ENCODE measurements at regions not wholly inside any gene's neighbourhood (a gene's known extent, or its start where the extent isn't known, plus 50 kb on each side); places are given as distances from the start of the nearest gene placed in this dataset.

DNA sequence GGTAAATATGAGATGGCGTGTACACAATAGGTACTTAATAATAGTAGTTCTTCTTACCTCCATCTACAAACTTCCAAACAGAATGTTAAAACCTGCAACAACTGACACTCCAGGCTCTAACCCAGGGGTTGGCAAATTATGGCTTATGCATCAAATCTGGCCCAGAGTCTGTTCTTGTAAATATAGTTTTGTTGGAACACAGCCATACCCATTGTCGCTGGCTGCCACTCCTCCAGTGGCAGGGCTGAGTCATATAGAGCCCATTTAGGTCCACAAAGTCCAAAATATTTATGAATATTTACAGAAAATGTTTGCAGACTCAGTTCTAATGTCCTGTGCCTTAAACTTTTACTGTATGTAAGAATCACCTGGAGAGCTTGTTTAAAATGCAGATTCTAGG is 69.9 kb upstream of the BTBD3 start:
- Histone ChIP-seq H3K27ac (no peak overlapping the region), H3K4me1 (no peaks in the 10 kb centered on the region), H3K4me3 (no peak overlapping the region), H3K9me3 (no peaks in the 10 kb centered on the region), H3K27me3 (no peaks in the 10 kb centered on the region), H3K36me3 (no peaks in the 10 kb centered on the region)
- DNase-seq (ENCODE audit: low spot score), result no peak
- TF ChIP-seq, protein P1, sequence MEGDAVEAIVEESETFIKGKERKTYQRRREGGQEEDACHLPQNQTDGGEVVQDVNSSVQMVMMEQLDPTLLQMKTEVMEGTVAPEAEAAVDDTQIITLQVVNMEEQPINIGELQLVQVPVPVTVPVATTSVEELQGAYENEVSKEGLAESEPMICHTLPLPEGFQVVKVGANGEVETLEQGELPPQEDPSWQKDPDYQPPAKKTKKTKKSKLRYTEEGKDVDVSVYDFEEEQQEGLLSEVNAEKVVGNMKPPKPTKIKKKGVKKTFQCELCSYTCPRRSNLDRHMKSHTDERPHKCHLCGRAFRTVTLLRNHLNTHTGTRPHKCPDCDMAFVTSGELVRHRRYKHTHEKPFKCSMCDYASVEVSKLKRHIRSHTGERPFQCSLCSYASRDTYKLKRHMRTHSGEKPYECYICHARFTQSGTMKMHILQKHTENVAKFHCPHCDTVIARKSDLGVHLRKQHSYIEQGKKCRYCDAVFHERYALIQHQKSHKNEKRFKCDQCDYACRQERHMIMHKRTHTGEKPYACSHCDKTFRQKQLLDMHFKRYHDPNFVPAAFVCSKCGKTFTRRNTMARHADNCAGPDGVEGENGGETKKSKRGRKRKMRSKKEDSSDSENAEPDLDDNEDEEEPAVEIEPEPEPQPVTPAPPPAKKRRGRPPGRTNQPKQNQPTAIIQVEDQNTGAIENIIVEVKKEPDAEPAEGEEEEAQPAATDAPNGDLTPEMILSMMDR (IDR thresholded peaks at IDR 0.05), result no peak

DNA sequence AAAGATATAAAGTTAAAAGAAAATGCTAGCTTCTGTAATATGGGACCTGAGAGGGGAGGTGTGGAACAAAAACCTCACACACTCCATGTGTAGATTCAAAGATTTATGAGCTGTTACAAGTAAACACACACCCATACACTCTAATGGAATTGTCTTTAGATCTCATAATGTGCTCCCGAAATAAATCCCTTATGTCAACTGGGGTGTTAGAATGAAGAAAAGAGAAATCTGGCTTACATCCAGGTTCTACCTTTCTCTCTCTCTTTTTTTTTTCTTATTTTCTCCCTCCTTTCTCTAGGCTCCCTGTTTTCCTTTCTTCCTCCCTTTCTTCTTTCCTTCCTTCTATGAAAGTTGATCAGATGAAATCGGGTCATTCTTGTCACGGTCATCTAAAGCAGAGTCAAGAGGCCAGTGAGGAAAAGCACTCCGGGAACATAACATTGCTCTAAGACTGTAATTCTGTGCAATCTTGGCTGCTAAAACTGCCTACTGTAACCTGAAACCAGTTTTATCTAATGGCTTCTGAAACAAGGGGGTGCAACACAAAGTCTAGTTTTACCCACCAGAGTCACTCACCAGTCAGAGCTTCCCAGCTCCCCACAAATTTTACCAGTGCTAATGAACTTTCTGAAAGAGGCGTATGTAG is 68.3 kb upstream of the BTBD3 start:
- DNase-seq (ENCODE audit: low spot score), result no peak
- TF ChIP-seq, protein P1 (IDR thresholded peaks at IDR 0.05), result no peak
- no peaks in the 10 kb centered on the region for H3K4me1 ChIP-seq
- no peak overlapping the region for H3K27ac ChIP-seq
- H3K4me3 ChIP-seq, result no peak overlapping the region
- no peaks in the 10 kb centered on the region for H3K9me3 ChIP-seq
- no peaks in the 10 kb centered on the region for H3K36me3 ChIP-seq
- H3K27me3 ChIP-seq, result no peaks in the 10 kb centered on the region

DNA sequence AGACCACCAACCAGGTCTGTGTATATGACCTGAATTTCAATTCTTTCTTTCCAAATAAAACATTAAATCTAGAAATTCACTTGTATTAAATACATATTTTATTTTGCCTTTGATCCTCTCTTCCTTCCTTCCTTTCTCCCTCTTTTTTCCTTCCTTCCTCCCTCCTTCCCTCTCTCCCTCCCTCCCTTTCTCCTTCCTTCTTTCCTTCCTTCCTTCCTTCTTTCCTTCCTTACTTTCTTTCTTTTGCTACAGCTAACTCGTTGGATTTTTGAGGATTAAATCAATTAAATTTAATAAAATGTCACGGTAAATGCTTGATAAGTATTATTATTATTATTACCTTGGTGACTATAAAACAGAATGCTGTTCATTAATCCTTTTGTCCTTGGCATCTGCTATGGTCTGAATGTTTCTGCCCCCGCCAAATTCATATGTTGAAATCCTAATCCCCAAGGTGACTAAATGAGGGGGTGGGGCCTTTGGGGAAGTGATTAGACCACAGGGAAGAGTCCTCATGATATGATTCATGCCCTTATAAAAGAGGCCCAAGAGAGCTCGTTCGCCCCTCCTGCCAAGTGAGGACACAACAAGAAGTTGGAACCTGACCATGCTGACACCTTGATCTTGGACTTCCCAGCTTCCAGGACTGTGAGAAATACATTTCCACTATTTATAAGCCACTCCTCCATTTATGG is 67.6 kb upstream of the BTBD3 start:
- Histone ChIP-seq H3K36me3 (no peaks in the 10 kb centered on the region), H3K27ac (no peak overlapping the region), H3K9me3 (no peaks in the 10 kb centered on the region), H3K27me3 (no peaks in the 10 kb centered on the region), H3K4me3 (no peak overlapping the region), H3K4me1 (no peaks in the 10 kb centered on the region)
- TF ChIP-seq, protein P1 (IDR thresholded peaks at IDR 0.05), result no peak
- peak; percentile 58 for DNase-seq (ENCODE audit: low spot score)

DNA sequence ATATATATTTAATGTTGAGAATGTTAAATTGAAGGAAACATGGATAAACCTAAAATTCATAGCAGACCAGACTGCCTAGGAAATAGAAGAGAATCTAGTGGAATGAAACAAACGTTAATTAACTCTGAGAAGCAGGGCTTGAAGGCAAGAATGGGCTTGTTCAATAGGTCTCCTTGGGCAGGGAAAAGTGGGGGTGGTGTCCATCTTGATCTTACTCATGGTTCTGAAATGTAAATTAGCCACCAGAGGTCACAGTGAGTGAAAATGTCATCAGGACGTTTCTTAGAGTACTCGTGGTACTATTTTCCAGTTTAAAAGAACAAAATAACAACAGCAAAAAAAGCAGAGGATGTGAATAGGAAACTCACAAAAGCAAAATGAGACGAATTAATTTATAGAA is 66.8 kb upstream of the BTBD3 start:
- Histone ChIP-seq H3K9me3 (no peaks in the 10 kb centered on the region), H3K4me3 (no peak overlapping the region), H3K36me3 (no peaks in the 10 kb centered on the region), H3K4me1 (no peaks in the 10 kb centered on the region), H3K27me3 (no peaks in the 10 kb centered on the region), H3K27ac (no peak overlapping the region)
- TF ChIP-seq, protein P1 (IDR thresholded peaks at IDR 0.05), result no peak
- no peak for DNase-seq (ENCODE audit: low spot score)

DNA sequence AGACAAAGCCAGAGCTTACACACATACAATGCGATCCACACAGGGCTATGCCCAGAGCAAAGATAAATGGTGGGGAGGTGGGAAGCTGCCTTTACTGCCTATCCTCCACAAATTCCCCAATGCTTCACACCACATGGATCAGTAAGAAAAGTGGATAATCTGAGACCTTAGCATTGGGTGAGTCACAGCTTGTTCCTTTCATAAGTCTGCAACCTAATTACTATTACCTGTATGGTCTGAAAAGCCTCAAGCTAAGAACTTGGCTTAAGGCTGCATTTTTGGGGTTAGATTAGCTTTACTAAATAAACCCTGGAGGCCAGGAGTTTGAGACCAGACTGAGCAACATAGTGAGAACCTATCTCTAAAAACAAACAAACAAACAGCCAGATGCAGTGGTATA is 66.0 kb upstream of the BTBD3 start:
- DNase-seq (ENCODE audit: low spot score), result no peak
- Histone ChIP-seq H3K4me3 (no peak overlapping the region), H3K4me1 (no peaks in the 10 kb centered on the region), H3K27ac (no peak overlapping the region), H3K9me3 (no peaks in the 10 kb centered on the region), H3K27me3 (no peaks in the 10 kb centered on the region), H3K36me3 (no peaks in the 10 kb centered on the region)
- TF ChIP-seq, protein P1 (IDR thresholded peaks at IDR 0.05), result no peak

Measured in right atrium auricular region (tissue), 2 donors.